GM23338 (cell line): ENCODE measurements at regions not wholly inside any gene's neighbourhood (a gene's known extent, or its start where the extent isn't known, plus 50 kb on each side); places are given as distances from the start of the nearest gene placed in this dataset.

Experiments used
- ATAC-seq: fragments of 200-7000 bp; cut with Tn5 transposase; 3 replicates; pipeline ENCODE4 v1.9.1; 2020
- DNase-seq: peaks from one replicate; pipeline ENCODE4 v3.0.0-alpha.2; 2015; ENCODE audit warnings: low spot score
- H2AFZ ChIP-seq: fragments of 200-600 bp; sonication (generic); 2 replicates; pipeline ENCODE4 v1.8.0; 2016; ENCODE audit warnings: antibody characterized with exemption, mild to moderate bottlenecking, moderate library complexity
- H3F3A ChIP-seq: fragments of 200-600 bp; sonication (generic); replicated peaks from 2 replicates; pipeline ENCODE4 v1.8.0; 2017; ENCODE audit warnings: antibody characterized with exemption, mixed run types, low read depth
- H3K27ac ChIP-seq: fragments of 200-600 bp; sonication (generic); 2 replicates; pipeline ENCODE4 v1.6.1; 2016; ENCODE audit warnings: low read depth
- H3K27me3 ChIP-seq: fragments of 200-600 bp; sonication (generic); 2 replicates; pipeline ENCODE4 v1.8.0; 2016; ENCODE audit warnings: mild to moderate bottlenecking, mixed run types, moderate library complexity; ENCODE audit not compliant: insufficient read depth
- H3K36me3 ChIP-seq: fragments of 200-600 bp; sonication (generic); 2 replicates; pipeline ENCODE4 v1.8.0; 2016; ENCODE audit warnings: mild to moderate bottlenecking; ENCODE audit not compliant: insufficient read depth
- H3K4me1 ChIP-seq: fragments of 200-600 bp; sonication (generic); 2 replicates; pipeline ENCODE4 v1.8.0; 2016; ENCODE audit warnings: mild to moderate bottlenecking, moderate library complexity; ENCODE audit not compliant: insufficient read depth
- H3K4me2 ChIP-seq: fragments of 200-600 bp; sonication (generic); 2 replicates; pipeline ENCODE4 v1.7.1; 2017; ENCODE audit warnings: mixed run types
- H3K4me3 ChIP-seq: fragments of 200-600 bp; sonication (generic); 2 replicates; pipeline ENCODE4 v1.6.1; 2016; ENCODE audit warnings: mixed run types
- H3K79me2 ChIP-seq: fragments of 200-600 bp; sonication (generic); replicated peaks from 2 replicates; pipeline ENCODE4 v1.8.0; 2017; ENCODE audit warnings: mild to moderate bottlenecking; ENCODE audit not compliant: insufficient read depth
- H3K9me2 ChIP-seq: fragments of 200-600 bp; sonication (generic); 2 replicates; pipeline ENCODE4 v1.8.0; 2017; ENCODE audit not compliant: insufficient read depth
- H4K20me1 ChIP-seq: fragments of 200-600 bp; sonication (generic); replicated peaks from 2 replicates; pipeline ENCODE4 v1.8.0; 2017; ENCODE audit warnings: mild to moderate bottlenecking; ENCODE audit not compliant: insufficient read depth
- H3K27ac Mint-ChIP-seq: 2 replicates; pipeline ENCODE4 v1.8.0; 2020; ENCODE audit warnings: inconsistent platforms, mild to moderate bottlenecking, moderate library complexity, mixed read lengths
- H3K27me3 Mint-ChIP-seq: 3 replicates; pipeline ENCODE4 v1.8.0; 2022; ENCODE audit warnings: low read depth, mild to moderate bottlenecking, moderate library complexity, mixed read lengths, inconsistent platforms; ENCODE audit not compliant: insufficient read depth, poor library complexity
- H3K36me3 Mint-ChIP-seq: 3 replicates; pipeline ENCODE4 v1.8.0; 2021; ENCODE audit warnings: low read depth, mild to moderate bottlenecking, inconsistent platforms, moderate library complexity, mixed read lengths
- H3K4me1 Mint-ChIP-seq: 3 replicates; pipeline ENCODE4 v1.8.0; 2020; ENCODE audit warnings: mild to moderate bottlenecking, inconsistent platforms, mixed read lengths
- H3K4me3 Mint-ChIP-seq: 3 replicates; pipeline ENCODE4 v1.8.0; 2021; ENCODE audit warnings: moderate library complexity, mild to moderate bottlenecking, inconsistent platforms, mixed read lengths
- H3K9me3 Mint-ChIP-seq: 3 replicates; pipeline ENCODE4 v1.8.0; 2020; ENCODE audit warnings: moderate library complexity, mild to moderate bottlenecking, inconsistent platforms, mixed read lengths
- CREB1 ChIP-seq: fragments of 250-450 bp; sonication (Bioruptor Pico); IDR thresholded peaks from 2 replicates; pipeline ENCODE4 v1.5.0; 2020; ENCODE audit warnings: low read depth, mild to moderate bottlenecking, moderate library complexity
- CTCF ChIP-seq, 2 experiments: fragments of 200-600 bp in 1 of 2; sonication (generic) in 1 of 2; conservative IDR thresholded peaks; 2 replicates each; pipeline versions ENCODE4 v1.5.1 to v1.6.1; 2016 to 2017; ENCODE audit warnings: antibody characterized with exemption in 2 of 2, low read depth in 2 of 2, mild to moderate bottlenecking in 2 of 2, moderate library complexity in 1 of 2
- ETS1 ChIP-seq: IDR thresholded peaks from 2 replicates; pipeline ENCODE4 v1.6.1; 2016; ENCODE audit warnings: antibody characterized with exemption
- EZH2 ChIP-seq: fragments of 200-600 bp; sonication (generic); IDR thresholded peaks from one replicate; pipeline ENCODE4 v1.8.0; 2017; ENCODE audit warnings: antibody characterized with exemption, mild to moderate bottlenecking, low read depth; ENCODE audit not compliant: unreplicated experiment
- EZH2phosphoT487 ChIP-seq: fragments of 200-600 bp; sonication (generic); IDR thresholded peaks from one replicate; pipeline ENCODE4 v1.8.1; 2018; ENCODE audit warnings: antibody characterized with exemption; ENCODE audit not compliant: unreplicated experiment
- JUNB ChIP-seq: IDR thresholded peaks from one replicate; pipeline ENCODE4 v1.6.1; 2016; ENCODE audit warnings: antibody characterized with exemption; ENCODE audit not compliant: unreplicated experiment
- NANOG ChIP-seq: IDR thresholded peaks from 2 replicates; pipeline ENCODE4 v1.6.1; 2016; ENCODE audit warnings: antibody characterized with exemption, borderline replicate concordance
- POLR2AphosphoS5 ChIP-seq: IDR thresholded peaks from 2 replicates; pipeline ENCODE4 v1.6.1; 2016; ENCODE audit warnings: antibody characterized with exemption, low read depth
- REST ChIP-seq: IDR thresholded peaks from one replicate; pipeline ENCODE4 v1.6.1; 2018; ENCODE audit warnings: antibody characterized with exemption; ENCODE audit not compliant: unreplicated experiment
- STAT1 ChIP-seq: IDR thresholded peaks from one replicate; pipeline ENCODE4 v1.6.1; 2016; ENCODE audit warnings: antibody characterized with exemption; ENCODE audit not compliant: unreplicated experiment
- ZNF114 ChIP-seq: fragments of 250-450 bp; sonication (Bioruptor Pico); IDR thresholded peaks from 2 replicates; pipeline ENCODE4 v1.5.0; 2020; ENCODE audit warnings: mild to moderate bottlenecking, moderate library complexity
- ZNF331 ChIP-seq: fragments of 250-450 bp; sonication (Bioruptor Pico); IDR thresholded peaks from 2 replicates; pipeline ENCODE4 v1.5.0; 2020; ENCODE audit warnings: low read depth, mild to moderate bottlenecking, moderate library complexity
- ZNF462 ChIP-seq: fragments of 250-450 bp; sonication (Bioruptor Pico); IDR thresholded peaks from 2 replicates; pipeline ENCODE4 v1.5.0; 2020; ENCODE audit warnings: mild to moderate bottlenecking, moderate library complexity

GRCh38 chr14:62101673-62102348, 339.6 kb downstream of the SNAPC1 start:
- no peak overlapping the region for H3K27ac ChIP-seq
- no peaks in the 10 kb centered on the region for H4K20me1 ChIP-seq
- no peaks in the 10 kb centered on the region for H3K27me3 Mint-ChIP-seq
- no peaks in the 10 kb centered on the region for H3F3A ChIP-seq
- H3K36me3 ChIP-seq: no peaks in the 10 kb centered on the region
- H3K27ac Mint-ChIP-seq: no peak overlapping the region
- DNase-seq (no peak), ATAC-seq (no peak)
- H3K79me2 ChIP-seq: no peaks in the 10 kb centered on the region
- no peak overlapping the region for H3K4me2 ChIP-seq
- H3K4me3 ChIP-seq: no peak overlapping the region
- no peak overlapping the region for H2AFZ ChIP-seq
- H3K4me3 Mint-ChIP-seq: no peak overlapping the region
- no peaks in the 10 kb centered on the region for H3K9me3 Mint-ChIP-seq
- H3K4me1 Mint-ChIP-seq: no peaks in the 10 kb centered on the region
- no peak for TF ChIP-seq ZNF462
- no peak for TF ChIP-seq POLR2AphosphoS5
- TF ChIP-seq CREB1 (CRISPR knock-in tag): no peak
- no peak for TF ChIP-seq EZH2
- TF ChIP-seq REST: no peak
- no peak for TF ChIP-seq ZNF331 (CRISPR knock-in tag)
- TF ChIP-seq CTCF (conservative IDR thresholded peaks at IDR 0.05; ENCODE audit: low read depth in 2 of 2): no peak
- TF ChIP-seq EZH2phosphoT487: no peak
- TF ChIP-seq JUNB: no peak
- TF ChIP-seq ETS1: no peak
- TF ChIP-seq NANOG: no peak
- TF ChIP-seq ZNF114 (CRISPR knock-in tag): no peak
- TF ChIP-seq STAT1: no peak
- no peaks in the 10 kb centered on the region for H3K4me1 ChIP-seq
- H3K36me3 Mint-ChIP-seq: no peaks in the 10 kb centered on the region
- H3K9me2 ChIP-seq: no peaks in the 10 kb centered on the region
- no peaks in the 10 kb centered on the region for H3K27me3 ChIP-seq
